ENCODE measurements at regions not wholly inside any gene's neighbourhood (a gene's known extent, or its start where the extent isn't known, plus 50 kb on each side); places are given as distances from the start of the nearest gene placed in this dataset.

DNA sequence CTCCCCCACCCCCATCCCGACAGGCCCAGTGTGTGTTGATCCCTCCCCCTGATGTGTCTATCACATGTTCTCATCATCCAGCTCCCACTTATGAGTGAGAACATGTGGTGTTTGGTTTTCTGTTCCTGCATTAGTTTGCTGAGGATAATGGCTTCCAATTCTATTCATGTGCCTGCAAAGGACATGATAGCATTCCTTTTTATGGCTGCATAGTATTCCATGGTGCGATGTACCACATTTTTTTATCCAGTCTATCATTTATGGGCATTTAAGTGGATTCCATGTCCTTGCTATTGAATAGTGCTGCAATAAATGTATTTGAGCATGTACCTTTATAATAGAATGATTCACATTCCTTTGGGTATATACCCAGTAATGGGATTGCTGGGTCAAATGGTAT, 66.6 kb upstream of the NXT1 start:
- Histone ChIP-seq H3K27me3 (no peaks in the 10 kb centered on the region), H3K27ac (no peak overlapping the region), H3K4me1 (no peaks in the 10 kb centered on the region), H3K9me3 (no peaks in the 10 kb centered on the region), H3K36me3 (no peaks in the 10 kb centered on the region), H3K4me3 (no peak overlapping the region)
- DNase-seq, result no peak
- intact Hi-C loops (cut with DNase I; ENCODE audit: low total_unique reads), result no loop called here
- WGBS, 2 donors (ENCODE audit: low coverage in 1 of 2), result 79 to 85% methylated on average over 2 of the region's 2 CpGs
- in situ Hi-C loops (cut with MboI; ENCODE audit: low pct_ligation_motif_present in 1 of 4, low pct_unique_long_range_greater_than_20kb in 1 of 4, low sequenced_read_pairs in 3 of 4), result no loop called here
- no peak for TF ChIP-seq POLR2A (IDR thresholded peaks at IDR 0.05)
- no peak for TF ChIP-seq EP300 (IDR thresholded peaks at IDR 0.05; ENCODE audit: low read depth)

DNA sequence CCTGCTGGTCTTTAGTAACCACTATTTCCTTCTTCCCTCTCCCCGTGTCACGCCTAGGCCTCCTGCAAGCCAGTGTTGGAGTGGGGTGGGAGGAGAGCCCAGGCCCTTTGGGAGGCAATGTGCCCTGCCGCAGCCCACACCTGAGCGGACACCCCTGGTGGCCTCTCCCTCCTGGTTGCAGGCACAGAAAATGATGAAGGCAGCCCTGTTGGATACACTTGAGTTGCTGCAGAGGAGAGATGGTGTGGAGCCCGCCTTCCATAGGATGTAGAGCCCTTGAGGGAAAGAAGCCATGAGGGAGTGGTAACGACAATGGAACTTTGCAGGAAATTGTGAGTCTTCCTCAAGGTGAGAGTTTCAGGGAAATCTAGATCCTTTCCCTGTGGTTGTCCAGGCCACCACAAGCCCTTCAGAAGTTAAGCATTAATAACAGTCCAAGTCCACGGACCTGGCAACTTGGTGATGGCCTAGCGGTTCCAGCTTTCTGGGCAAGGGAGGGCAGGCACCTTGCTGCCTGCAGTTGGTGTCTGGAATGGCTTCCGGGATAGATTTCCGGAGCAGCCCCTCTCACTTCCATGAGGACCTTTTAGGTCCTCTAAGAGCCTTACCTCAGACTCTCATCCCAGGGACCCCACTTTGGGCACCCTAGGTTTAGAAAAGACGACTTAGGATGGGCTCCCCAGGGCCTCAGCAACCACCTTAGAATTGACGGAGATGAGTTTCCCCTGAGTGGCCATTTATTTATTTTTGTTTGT, 67.3 kb upstream of the NXT1 start:
- in situ Hi-C loops (cut with MboI; ENCODE audit: low pct_ligation_motif_present in 1 of 4, low pct_unique_long_range_greater_than_20kb in 1 of 4, low sequenced_read_pairs in 3 of 4) (no loop called here), intact Hi-C loops (cut with DNase I; ENCODE audit: low total_unique reads) (no loop called here)
- Histone ChIP-seq H3K27ac (no peak overlapping the region), H3K9me3 (no peaks in the 10 kb centered on the region), H3K4me1 (no peaks in the 10 kb centered on the region), H3K27me3 (no peaks in the 10 kb centered on the region), H3K4me3 (no peak overlapping the region), H3K36me3 (no peaks in the 10 kb centered on the region)
- TF ChIP-seq POLR2AphosphoS5 (IDR thresholded peaks at IDR 0.05), result no peak
- no peak for TF ChIP-seq POLR2A (IDR thresholded peaks at IDR 0.05)
- TF ChIP-seq EP300 (IDR thresholded peaks at IDR 0.05; ENCODE audit: low read depth), result no peak
- TF ChIP-seq, protein P1, sequence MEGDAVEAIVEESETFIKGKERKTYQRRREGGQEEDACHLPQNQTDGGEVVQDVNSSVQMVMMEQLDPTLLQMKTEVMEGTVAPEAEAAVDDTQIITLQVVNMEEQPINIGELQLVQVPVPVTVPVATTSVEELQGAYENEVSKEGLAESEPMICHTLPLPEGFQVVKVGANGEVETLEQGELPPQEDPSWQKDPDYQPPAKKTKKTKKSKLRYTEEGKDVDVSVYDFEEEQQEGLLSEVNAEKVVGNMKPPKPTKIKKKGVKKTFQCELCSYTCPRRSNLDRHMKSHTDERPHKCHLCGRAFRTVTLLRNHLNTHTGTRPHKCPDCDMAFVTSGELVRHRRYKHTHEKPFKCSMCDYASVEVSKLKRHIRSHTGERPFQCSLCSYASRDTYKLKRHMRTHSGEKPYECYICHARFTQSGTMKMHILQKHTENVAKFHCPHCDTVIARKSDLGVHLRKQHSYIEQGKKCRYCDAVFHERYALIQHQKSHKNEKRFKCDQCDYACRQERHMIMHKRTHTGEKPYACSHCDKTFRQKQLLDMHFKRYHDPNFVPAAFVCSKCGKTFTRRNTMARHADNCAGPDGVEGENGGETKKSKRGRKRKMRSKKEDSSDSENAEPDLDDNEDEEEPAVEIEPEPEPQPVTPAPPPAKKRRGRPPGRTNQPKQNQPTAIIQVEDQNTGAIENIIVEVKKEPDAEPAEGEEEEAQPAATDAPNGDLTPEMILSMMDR (IDR thresholded peaks at IDR 0.05), result no peak
- DNase-seq, result no peak
- 79 to 100% methylated on average over 1 to 10 of the region's 12 CpGs for WGBS, 2 donors (ENCODE audit: low coverage in 1 of 2)

DNA sequence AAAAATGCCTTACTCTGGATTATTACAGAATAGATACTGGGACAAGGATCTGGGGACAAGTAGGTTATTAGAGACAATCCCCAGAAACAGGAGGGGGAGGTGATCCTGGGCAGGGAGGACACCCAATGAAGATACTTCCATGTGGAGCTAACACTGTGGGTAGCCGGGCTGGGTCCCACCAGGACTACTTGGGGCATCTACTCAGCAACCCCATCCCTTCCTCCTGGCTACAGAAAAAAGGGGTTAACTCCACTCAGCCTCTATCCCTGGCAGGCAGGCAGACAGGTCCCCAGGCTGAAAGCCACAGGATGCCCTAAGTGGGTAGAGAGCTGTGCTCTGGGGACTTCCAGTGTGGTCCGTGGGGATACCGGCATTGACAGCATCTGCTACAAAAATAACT, 68.0 kb upstream of the NXT1 start:
- intact Hi-C loops (cut with DNase I; ENCODE audit: low total_unique reads), result no loop called here
- Histone ChIP-seq H3K36me3 (no peaks in the 10 kb centered on the region), H3K27me3 (no peaks in the 10 kb centered on the region), H3K4me3 (no peak overlapping the region), H3K27ac (no peak overlapping the region), H3K4me1 (no peaks in the 10 kb centered on the region), H3K9me3 (no peaks in the 10 kb centered on the region)
- WGBS, 2 donors (ENCODE audit: low coverage in 1 of 2), result 57 to 86% methylated on average over 2 to 3 of the region's 3 CpGs
- in situ Hi-C loops (cut with MboI; ENCODE audit: low pct_ligation_motif_present in 1 of 4, low pct_unique_long_range_greater_than_20kb in 1 of 4, low sequenced_read_pairs in 3 of 4), result no loop called here
- TF ChIP-seq, protein P1 (IDR thresholded peaks at IDR 0.05), result no peak
- no peak for TF ChIP-seq POLR2A (IDR thresholded peaks at IDR 0.05)
- no peak for TF ChIP-seq EP300 (IDR thresholded peaks at IDR 0.05; ENCODE audit: low read depth)
- TF ChIP-seq POLR2AphosphoS5 (IDR thresholded peaks at IDR 0.05), result no peak
- DNase-seq, result no peak

DNA sequence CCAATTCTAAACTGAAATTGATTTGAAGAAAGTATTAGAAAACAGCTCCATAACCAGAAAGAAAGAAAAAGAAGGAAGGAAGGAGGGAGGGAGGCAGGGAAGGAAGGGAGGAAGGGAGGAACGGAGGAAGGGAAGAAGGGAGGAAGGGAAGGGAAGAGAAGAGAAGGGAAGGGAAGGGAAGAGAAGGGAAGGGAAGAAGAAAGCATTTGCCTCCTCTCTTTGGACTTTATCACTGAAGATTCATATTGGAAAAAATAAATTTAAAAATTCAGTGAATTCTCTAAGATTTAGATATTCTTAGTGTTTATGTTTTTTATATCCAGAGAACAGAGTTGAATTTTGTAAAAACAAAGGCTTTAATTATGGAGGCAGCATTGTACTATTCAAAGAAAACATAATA, 68.5 kb upstream of the NXT1 start:
- intact Hi-C loops (cut with DNase I; ENCODE audit: low total_unique reads), result no loop called here
- Histone ChIP-seq H3K36me3 (no peaks in the 10 kb centered on the region), H3K27me3 (no peaks in the 10 kb centered on the region), H3K4me1 (no peaks in the 10 kb centered on the region), H3K27ac (no peak overlapping the region), H3K9me3 (no peaks in the 10 kb centered on the region), H3K4me3 (no peak overlapping the region)
- TF ChIP-seq, protein P1 (IDR thresholded peaks at IDR 0.05), result no peak
- no peak for TF ChIP-seq POLR2A (IDR thresholded peaks at IDR 0.05)
- no peak for TF ChIP-seq EP300 (IDR thresholded peaks at IDR 0.05; ENCODE audit: low read depth)
- TF ChIP-seq POLR2AphosphoS5 (IDR thresholded peaks at IDR 0.05), result no peak
- no peak for DNase-seq
- 43 to 46% methylated on average over 1 of the region's 1 CpG for WGBS, 2 donors (ENCODE audit: low coverage in 1 of 2)
- in situ Hi-C loops (cut with MboI; ENCODE audit: low pct_ligation_motif_present in 1 of 4, low pct_unique_long_range_greater_than_20kb in 1 of 4, low sequenced_read_pairs in 3 of 4), result no loop called here

DNA sequence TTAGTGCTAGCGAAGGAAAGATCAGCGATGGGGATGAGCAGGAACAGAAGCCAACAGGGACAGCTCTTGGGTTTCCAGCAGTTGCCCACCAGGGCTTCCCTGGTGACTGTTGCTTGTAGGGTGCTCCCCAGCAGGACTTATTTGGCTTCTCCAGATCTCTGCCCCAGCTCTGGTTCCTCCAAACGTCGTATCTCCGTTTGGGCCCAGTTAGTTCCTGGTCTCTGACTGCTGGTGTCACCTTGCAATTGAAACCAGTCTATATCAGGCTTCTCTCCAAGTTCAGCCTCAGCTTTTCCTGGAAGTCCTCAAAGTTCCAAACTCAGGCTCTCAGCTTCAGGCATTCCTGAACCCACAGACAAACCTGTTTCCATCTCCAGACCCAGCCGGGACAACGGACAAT, 70.8 kb upstream of the NXT1 start:
- no peaks in the 10 kb centered on the region for H3K27me3 ChIP-seq
- no peaks in the 10 kb centered on the region for H3K36me3 ChIP-seq
- no peaks in the 10 kb centered on the region for H3K4me1 ChIP-seq
- WGBS, 2 donors (ENCODE audit: low coverage in 1 of 2), result 91 to 100% methylated on average over 3 to 7 of the region's 7 CpGs
- DNase-seq, result no peak
- intact Hi-C loops (cut with DNase I; ENCODE audit: low total_unique reads), result no loop called here
- no peak overlapping the region for H3K4me3 ChIP-seq
- TF ChIP-seq, protein P1 (IDR thresholded peaks at IDR 0.05), result no peak
- TF ChIP-seq POLR2AphosphoS5 (IDR thresholded peaks at IDR 0.05), result no peak
- no peak for TF ChIP-seq POLR2A (IDR thresholded peaks at IDR 0.05)
- no peak for TF ChIP-seq EP300 (IDR thresholded peaks at IDR 0.05; ENCODE audit: low read depth)
- H3K9me3 ChIP-seq, result no peaks in the 10 kb centered on the region
- in situ Hi-C loops (cut with MboI; ENCODE audit: low pct_ligation_motif_present in 1 of 4, low pct_unique_long_range_greater_than_20kb in 1 of 4, low sequenced_read_pairs in 3 of 4), result no loop called here
- H3K27ac ChIP-seq, result no peak overlapping the region

Data from transverse colon (tissue), 4 donors.